ENCODE measurements at regions not wholly inside any gene's neighbourhood (a gene's known extent, or its start where the extent isn't known, plus 50 kb on each side); places are given as distances from the start of the nearest gene placed in this dataset.

GRCh38 chr11:29934115-29934638, 82.7 kb downstream of the KCNA4 start:
- POLR2A ChIA-PET: no interaction called here

DNA sequence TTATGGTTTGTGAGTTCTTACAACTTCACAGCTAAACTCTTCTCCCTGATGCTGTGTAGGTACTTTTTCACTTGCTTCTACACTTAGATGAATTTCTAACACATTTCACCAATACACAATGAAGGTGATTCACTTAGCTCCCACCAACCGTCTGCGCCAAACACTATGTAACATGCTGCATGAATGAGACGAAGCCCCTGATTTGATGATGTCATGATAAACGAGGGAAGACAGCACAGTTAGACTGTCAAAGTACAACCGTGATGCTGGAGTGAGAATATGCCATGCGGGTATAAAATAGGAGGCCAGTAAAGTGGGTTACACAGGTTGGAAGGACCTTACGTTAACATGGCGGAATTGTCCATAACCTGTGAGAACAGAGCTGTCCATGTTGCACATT, 100.8 kb downstream of the KCNA4 start:
- DNase-seq (ENCODE audit: extremely low spot score): no peak
- CTCF ChIA-PET: no interaction called here
- no peak for TF ChIP-seq HDGF (IDR thresholded peaks at IDR 0.05; ENCODE audit: borderline replicate concordance)
- no peak for TF ChIP-seq BHLHE40 (IDR thresholded peaks at IDR 0.05; ENCODE audit: borderline replicate concordance)
- TF ChIP-seq ELF4 (IDR thresholded peaks at IDR 0.05): no peak
- no peak for TF ChIP-seq CTBP1 (IDR thresholded peaks at IDR 0.05; ENCODE audit: borderline replicate concordance)
- TF ChIP-seq PKNOX1 (IDR thresholded peaks at IDR 0.05): no peak
- no peak for TF ChIP-seq SP1 (IDR thresholded peaks at IDR 0.05)
- POLR2A ChIA-PET: no interaction called here

More at GRCh38 chr11:29934115-29934638, 82.7 kb downstream of the KCNA4 start:
- CTCF ChIA-PET: no interaction called here
- DNase-seq (ENCODE audit: extremely low spot score): no peak
- TF ChIP-seq TARDBP (IDR thresholded peaks at IDR 0.05) (no peak), L3MBTL2 (conservative IDR thresholded peaks at IDR 0.05) (no peak), BHLHE40 (IDR thresholded peaks at IDR 0.05; ENCODE audit: borderline replicate concordance) (no peak), SP1 (IDR thresholded peaks at IDR 0.05) (no peak), NFRKB (IDR thresholded peaks at IDR 0.05) (no peak), FOXA1 (IDR thresholded peaks at IDR 0.05) (no peak), FOXK2 (IDR thresholded peaks at IDR 0.05) (no peak), ZNF384 (IDR thresholded peaks at IDR 0.05) (no peak), LEF1 (IDR thresholded peaks at IDR 0.05; ENCODE audit: borderline replicate concordance) (no peak), HDGF (IDR thresholded peaks at IDR 0.05; ENCODE audit: borderline replicate concordance) (no peak), SUZ12 (IDR thresholded peaks at IDR 0.05) (no peak), CTBP1 (IDR thresholded peaks at IDR 0.05; ENCODE audit: borderline replicate concordance) (no peak), ARNT (IDR thresholded peaks at IDR 0.05) (no peak), FOXM1 (IDR thresholded peaks at IDR 0.05; ENCODE audit: borderline replicate concordance) (no peak), ELF4 (IDR thresholded peaks at IDR 0.05) (no peak), PKNOX1 (IDR thresholded peaks at IDR 0.05) (no peak)

DNA sequence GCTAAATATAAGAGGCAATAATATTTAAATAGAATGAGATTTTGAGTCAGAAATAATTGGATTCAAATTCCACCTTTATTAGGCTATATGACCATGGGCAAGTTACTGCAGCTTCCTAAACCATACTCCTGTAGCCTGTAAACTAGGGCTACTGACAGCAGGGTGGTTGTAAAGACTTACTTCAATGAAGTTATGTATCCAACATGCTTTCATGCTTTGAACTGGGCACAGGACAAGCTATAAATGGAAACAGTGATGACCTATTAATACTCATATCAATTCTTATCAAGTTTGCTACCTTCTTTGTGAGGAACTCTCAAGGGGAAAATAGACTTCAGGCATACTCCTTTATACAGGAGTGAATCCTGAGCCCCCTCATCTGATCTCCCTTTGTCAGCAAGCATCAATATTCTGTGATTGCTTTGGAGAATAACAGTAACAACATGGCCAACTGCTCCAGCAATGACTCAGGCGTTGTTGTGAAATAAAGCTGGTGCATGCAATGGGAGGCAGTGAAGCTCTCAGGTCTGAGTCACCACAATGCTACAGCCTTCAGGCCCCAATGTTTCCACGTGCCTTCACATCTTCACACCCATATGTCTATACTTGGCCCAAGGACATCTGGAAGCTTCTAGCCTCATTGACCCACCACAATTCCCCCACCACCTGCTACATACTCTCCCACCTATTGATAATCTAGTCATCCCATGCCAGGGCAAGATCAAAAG, 102.5 kb downstream of the KCNA4 start:
- TF ChIP-seq ZNF384 (IDR thresholded peaks at IDR 0.05) (no peak), ELF4 (IDR thresholded peaks at IDR 0.05) (no peak), TARDBP (IDR thresholded peaks at IDR 0.05) (no peak), NFRKB (IDR thresholded peaks at IDR 0.05) (no peak), CTBP1 (IDR thresholded peaks at IDR 0.05; ENCODE audit: borderline replicate concordance) (no peak), HDGF (IDR thresholded peaks at IDR 0.05; ENCODE audit: borderline replicate concordance) (no peak), SP1 (IDR thresholded peaks at IDR 0.05) (no peak), FOXM1 (IDR thresholded peaks at IDR 0.05; ENCODE audit: borderline replicate concordance) (no peak), FOXA1 (IDR thresholded peaks at IDR 0.05) (no peak), PKNOX1 (IDR thresholded peaks at IDR 0.05) (no peak), LEF1 (IDR thresholded peaks at IDR 0.05; ENCODE audit: borderline replicate concordance) (no peak), FOXK2 (IDR thresholded peaks at IDR 0.05) (no peak), L3MBTL2 (conservative IDR thresholded peaks at IDR 0.05) (no peak), ARNT (IDR thresholded peaks at IDR 0.05) (no peak)
- CTCF ChIA-PET: no interaction called here
- no peak for DNase-seq (ENCODE audit: extremely low spot score)
- POLR2A ChIA-PET: no interaction called here

GRCh38 chr11:29913352-29913751, 103.5 kb downstream of the KCNA4 start:
- POLR2A ChIA-PET: no interaction called here
- DNase-seq (ENCODE audit: extremely low spot score): no peak
- TF ChIP-seq HDGF (IDR thresholded peaks at IDR 0.05; ENCODE audit: borderline replicate concordance): no peak
- no peak for TF ChIP-seq L3MBTL2 (conservative IDR thresholded peaks at IDR 0.05)
- no peak for TF ChIP-seq PKNOX1 (IDR thresholded peaks at IDR 0.05)
- TF ChIP-seq LEF1 (IDR thresholded peaks at IDR 0.05; ENCODE audit: borderline replicate concordance): no peak
- TF ChIP-seq TARDBP (IDR thresholded peaks at IDR 0.05): no peak
- TF ChIP-seq FOXM1 (IDR thresholded peaks at IDR 0.05; ENCODE audit: borderline replicate concordance): no peak
- no peak for TF ChIP-seq CTBP1 (IDR thresholded peaks at IDR 0.05; ENCODE audit: borderline replicate concordance)
- TF ChIP-seq SP1 (IDR thresholded peaks at IDR 0.05): no peak
- TF ChIP-seq BHLHE40 (IDR thresholded peaks at IDR 0.05; ENCODE audit: borderline replicate concordance): no peak
- no peak for TF ChIP-seq ARNT (IDR thresholded peaks at IDR 0.05)
- no peak for TF ChIP-seq ZNF384 (IDR thresholded peaks at IDR 0.05)
- no peak for TF ChIP-seq SUZ12 (IDR thresholded peaks at IDR 0.05)
- TF ChIP-seq FOXK2 (IDR thresholded peaks at IDR 0.05): no peak
- TF ChIP-seq ELF4 (IDR thresholded peaks at IDR 0.05): no peak
- TF ChIP-seq FOXA1 (IDR thresholded peaks at IDR 0.05): no peak
- TF ChIP-seq NFRKB (IDR thresholded peaks at IDR 0.05): no peak
- CTCF ChIA-PET: no interaction called here

DNA sequence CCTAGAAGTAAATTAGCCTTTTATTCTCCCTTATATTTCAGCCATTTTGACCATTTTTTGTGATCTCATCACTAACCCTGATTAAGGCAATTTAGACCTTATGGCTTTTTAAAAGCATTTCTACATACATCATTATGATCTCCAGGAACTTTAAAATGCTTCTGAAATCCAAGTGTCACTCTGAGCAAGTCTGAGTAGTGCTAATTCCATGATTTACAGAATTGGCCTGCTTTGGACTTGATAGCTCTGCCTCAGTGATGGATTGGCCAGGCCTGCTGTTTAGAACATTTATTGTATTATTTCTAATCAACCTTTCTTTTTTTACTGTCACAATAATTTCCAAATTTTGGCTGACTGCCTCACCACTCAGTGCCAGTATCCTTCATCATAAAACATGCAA, 116.4 kb downstream of the KCNA4 start:
- TF ChIP-seq TARDBP (IDR thresholded peaks at IDR 0.05): no peak
- no peak for TF ChIP-seq LEF1 (IDR thresholded peaks at IDR 0.05; ENCODE audit: borderline replicate concordance)
- TF ChIP-seq FOXK2 (IDR thresholded peaks at IDR 0.05): no peak
- CTCF ChIA-PET: no interaction called here
- no peak for DNase-seq (ENCODE audit: extremely low spot score)
- POLR2A ChIA-PET: no interaction called here
